ENCODE measurements at regions not wholly inside any gene's neighbourhood (a gene's known extent, or its start where the extent isn't known, plus 50 kb on each side); places are given as distances from the start of the nearest gene placed in this dataset.

- TF ChIP-seq CTCF (IDR thresholded peaks at IDR 0.05; ENCODE audit: low read length) = no peak
- TF ChIP-seq EZH2 (IDR thresholded peaks at IDR 0.05; ENCODE audit: borderline replicate concordance, low read length) = no peak
Observed at GRCh38 chr1:78779831-78780230, 130.2 kb downstream of the IFI44 start.
